Middle frontal gyrus (tissue), 1 donor: ENCODE measurements at regions not wholly inside any gene's neighbourhood (a gene's known extent, or its start where the extent isn't known, plus 50 kb on each side); places are given as distances from the start of the nearest gene placed in this dataset.
"Not testable (repeated sequence)": the region's sequence is repeated elsewhere in the genome, so short reads cannot be mapped to it uniquely, and the experiment has no call there.

Experiments
- DNase-seq: peaks from one replicate; pipeline ENCODE4 v3.0.0-alpha.2; 2015; ENCODE audit warnings: low spot score; ENCODE audit errors: extremely low spot score

DNA sequence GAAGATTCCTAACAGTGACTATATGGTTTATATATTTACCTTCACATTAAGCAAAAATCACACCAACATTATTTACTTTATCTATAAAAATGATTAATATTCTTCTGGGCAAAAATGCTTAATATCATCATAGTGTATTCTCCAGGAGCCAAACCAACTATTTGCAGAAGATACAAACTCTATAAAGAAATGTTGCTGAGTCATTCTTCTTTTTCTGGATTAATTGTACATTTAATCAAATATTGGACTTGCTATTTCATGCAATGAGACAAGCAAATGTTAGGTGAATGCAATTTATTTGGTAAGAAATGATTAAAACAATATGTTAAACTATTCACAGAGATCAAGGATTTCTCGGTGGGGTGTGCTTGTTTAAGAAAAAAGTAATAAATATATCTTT, 1075.8 kb downstream of the PCDH9 start:
- DNase-seq = no peak

DNA sequence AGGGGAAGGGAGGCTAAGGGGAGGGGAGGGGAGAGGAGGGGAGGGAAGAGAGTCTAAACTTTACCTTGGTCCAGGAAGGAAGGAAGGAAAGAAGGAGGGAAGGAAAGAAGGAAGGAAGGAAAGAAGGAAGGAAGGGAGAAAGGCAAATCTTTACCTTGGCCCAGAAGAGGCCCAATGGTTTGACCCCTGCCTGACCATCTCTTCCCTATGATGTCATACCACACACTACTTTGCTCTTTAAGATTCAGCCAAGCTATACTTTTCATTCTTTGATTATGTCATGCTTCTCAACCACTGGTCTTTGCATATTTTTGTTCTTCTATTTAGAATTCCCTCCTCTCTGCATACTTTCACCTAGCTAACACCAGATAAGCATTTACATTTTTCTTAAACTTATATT, 1077.5 kb downstream of the PCDH9 start:
- DNase-seq = no peak

DNA sequence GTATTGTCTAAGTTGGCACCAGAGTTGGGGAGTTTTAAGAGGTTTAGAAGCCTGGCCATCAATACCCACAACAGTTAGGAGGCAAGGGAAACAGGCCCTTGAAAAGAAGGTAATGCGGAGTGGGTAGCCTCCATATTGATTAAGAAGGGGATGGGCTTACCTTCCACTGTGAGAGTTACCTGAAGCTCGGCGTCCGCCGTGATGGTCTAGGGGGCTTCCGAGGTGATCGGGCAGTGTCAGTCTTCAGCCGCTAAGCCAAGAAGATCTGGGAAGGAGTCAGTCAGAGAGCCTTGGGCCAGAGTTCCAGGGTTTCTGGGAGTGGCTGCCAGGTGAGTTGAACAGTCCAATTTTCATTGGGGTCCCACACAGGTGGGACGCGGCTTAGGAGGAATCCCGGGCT, 1085.8 kb downstream of the PCDH9 start:
- DNase-seq = not testable (repeated sequence)

DNA sequence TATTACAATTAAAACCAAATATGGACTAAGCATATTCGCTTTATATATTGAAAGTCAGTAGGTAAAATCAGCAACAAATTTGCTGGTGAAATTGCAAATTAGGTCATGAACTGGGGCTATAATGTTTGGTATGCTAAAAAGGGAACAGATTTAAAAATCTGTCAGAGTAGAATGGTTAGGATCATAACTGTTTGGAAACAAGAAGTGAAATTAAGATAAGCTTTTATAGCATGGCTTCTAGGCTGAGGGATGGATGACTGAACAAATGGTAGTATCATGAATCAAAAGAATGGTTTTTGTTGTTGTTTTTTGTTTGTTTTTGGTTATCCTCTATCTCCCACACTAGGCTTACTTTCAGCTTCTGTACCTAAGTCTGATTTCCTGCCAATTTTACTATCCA, 1090.4 kb downstream of the PCDH9 start:
- DNase-seq = no peak

DNA sequence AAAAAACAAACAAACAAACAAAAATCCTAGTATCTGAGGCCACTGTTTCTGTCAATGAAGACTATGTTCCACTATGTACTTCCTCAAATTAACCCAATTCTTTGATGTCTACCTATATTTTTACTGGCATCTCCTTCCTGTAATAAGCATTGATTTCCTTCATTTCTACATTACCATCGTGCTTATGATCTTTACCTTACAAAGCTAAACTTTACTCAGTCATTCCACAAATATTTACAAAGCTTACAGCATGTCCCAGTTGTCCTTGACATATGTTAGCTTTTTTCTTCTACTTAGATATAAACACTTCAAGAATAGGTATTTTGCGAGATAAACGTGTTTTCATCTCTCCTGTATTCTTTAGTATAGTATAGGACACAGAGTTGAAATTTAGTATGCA, 1090.9 kb downstream of the PCDH9 start:
- no peak for DNase-seq

- DNase-seq = no peak
Observed at GRCh38 chr13:66138172-66138811, 1091.8 kb downstream of the PCDH9 start.

DNA sequence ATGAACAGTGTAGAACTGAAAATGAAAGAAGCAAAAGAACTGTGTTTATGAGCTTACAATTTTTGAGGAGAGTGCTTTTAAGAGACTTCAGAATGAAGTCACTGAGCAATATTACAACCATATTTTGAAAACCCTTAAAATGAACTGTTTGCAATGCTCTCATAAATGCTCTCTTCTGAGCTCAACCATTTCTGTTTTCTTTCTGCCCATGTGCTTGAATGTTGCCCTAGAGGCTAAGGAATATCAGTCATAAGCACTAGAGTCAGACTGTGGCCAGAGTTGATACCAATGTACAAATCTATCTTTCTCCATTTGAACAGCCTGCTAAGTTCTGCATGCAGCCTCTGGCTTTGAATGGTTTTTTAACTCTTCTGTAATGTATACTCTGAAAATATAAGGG, 1092.8 kb downstream of the PCDH9 start:
- no peak for DNase-seq

DNA sequence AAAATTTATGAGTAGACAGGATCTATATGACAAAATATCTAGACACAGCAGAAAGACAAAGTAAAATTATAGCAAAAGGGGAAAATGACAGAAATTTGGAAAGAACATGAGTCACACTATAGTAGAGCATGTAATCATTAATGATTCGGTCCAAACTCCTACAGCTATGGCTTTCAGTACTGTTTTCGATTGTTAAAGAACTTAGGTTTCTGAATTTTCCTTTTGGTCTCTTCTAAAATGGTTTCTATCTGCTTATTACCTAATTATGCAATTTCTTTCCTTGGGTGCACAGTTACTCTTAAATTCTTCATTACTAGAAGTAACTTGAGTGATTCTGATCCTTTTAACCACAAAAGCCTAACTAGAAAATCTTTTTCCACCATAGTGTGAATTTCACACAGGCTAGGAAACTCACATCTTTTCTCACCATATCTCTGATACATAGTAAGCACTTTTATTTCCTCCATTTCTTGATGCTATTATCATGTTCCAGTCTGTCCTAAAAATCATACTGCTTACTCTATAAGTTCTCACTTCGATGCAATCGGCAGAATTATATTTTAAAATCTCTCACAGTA, 1101.4 kb downstream of the PCDH9 start:
- no peak for DNase-seq

GRCh38 chr13:66128201-66128600, 1101.9 kb downstream of the PCDH9 start:
- no peak for DNase-seq

- DNase-seq = no peak
Observed at GRCh38 chr13:66117563-66117962, 1112.6 kb downstream of the PCDH9 start.

GRCh38 chr13:66113882-66114526, 1116.1 kb downstream of the PCDH9 start:
- no peak for DNase-seq

DNA sequence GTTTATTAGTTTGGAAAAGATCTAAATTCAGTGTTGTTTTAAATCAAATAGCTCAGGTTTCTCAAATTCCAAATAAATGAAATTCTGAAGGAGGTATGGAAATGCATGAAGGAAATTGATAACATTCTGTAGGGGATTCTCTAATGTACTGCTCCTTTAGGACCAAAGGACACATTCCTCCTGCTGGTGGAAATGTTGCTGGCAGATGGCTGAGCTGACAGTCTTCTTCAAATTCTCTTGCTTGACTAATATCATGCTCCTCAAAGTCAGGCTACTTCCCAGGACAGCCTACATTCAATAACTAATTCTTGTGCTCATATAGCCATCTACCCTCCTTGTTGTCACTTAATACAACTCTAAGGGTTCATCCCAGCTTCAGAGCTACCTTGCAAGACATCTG, 1118.5 kb downstream of the PCDH9 start:
- DNase-seq = no peak

DNA sequence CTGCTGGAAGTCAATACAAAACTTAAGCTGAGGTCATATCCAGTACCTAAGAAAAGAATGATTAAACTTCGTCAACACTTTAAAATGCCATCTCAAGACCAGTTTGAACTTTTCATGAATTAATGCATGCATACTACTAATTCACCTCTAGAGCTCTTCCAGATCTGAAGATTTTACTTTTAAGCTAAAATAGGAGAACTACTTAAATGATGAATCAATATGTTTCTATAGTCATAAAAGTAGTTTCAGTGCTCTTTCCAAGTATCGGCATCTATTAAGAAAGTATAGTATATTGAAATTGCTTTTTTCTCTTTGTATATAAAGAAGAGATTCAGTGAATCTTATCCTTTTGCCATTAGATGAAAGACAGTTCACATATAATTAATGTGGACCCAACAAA, 1123.9 kb downstream of the PCDH9 start:
- no peak for DNase-seq

GRCh38 chr13:66102864-66103263, 1127.3 kb downstream of the PCDH9 start:
- DNase-seq = no peak

DNA sequence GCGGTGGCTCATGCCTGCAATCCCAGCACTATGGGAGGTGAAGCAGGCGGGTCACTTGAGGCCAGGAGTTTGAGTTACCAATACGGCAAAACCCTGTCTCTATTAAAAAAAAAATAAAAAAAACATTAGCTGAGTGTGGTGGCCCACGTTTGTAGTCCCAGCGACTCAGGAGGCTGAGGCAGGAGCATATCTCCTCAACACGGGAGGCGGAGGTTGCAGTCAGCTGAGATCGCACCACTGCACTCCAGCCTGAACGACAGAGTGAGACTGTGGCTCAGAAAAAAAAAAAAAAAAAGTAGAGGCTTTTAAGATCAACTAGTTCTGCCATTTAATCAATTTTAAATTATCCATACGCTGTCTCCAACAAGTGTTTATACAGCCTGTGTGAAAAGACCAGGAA, 1130.3 kb downstream of the PCDH9 start:
- DNase-seq = no peak

- DNase-seq = no peak
Observed at GRCh38 chr13:66098931-66099628, 1131.1 kb downstream of the PCDH9 start.

DNA sequence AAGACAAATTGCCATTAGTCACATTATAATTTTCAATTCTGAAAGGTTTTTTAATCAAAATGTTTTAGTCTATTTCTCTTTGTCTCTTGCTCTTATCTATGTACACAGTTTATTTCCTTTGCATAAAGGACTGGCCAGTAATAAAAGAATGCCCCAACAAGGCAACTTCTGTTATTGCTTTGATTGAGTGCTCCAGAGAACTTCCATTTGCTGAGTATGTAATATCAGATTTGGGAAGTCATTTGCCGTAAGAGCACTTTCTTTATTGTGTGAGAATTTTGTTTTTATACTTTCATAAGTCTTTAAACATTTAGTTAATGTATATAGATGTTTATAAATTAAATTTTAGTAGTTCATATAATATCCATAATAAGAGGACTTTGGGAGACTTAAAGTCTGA, 1140.4 kb downstream of the PCDH9 start:
- no peak for DNase-seq

GRCh38 chr13:66087269-66087710, 1142.8 kb downstream of the PCDH9 start:
- no peak for DNase-seq

DNA sequence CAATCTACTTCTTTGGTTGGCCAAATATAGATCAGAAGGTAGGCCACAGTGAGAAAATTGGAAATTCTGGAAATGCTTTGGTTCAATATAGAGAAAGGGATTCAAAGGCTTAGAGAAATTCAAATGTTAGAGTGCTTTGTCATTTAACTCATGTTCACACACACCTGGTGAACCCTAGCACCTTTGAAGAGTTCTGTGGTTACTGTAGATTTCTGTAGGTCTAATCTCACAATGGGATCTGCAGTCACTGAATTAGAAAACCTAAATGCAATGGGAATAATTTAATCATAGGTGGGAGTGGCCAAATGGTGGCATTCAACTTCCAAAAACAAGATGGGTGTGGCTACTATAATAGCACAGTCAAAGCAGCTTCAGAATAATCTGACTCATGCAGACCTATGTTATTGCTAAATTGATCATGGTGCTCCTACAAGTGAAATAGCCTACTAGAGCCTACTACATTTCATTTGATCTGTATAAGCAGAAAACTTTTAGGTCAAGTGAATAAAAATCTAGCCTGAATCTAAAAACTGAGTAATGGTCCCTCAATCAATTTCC, 1152.9 kb downstream of the PCDH9 start:
- no peak for DNase-seq

DNA sequence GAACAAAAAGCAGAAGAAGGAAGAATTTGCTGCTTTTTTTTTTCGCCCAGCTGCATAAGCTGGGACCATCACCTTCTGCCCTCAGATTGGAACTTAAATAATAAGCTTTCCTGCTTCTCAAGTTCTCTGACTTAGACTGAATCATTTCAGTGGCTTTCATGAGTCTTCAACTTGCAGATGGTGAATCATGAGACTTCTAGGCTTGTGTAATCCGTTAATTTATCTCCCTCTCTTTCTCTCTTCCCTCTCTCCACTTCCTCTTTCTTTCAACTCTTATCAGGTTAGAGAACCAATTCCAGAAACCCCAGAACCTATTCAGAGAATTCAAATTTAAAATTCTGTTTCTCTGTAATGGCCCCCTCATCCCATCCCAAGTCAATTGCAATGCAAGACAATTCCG, 1153.7 kb downstream of the PCDH9 start:
- no peak for DNase-seq

DNA sequence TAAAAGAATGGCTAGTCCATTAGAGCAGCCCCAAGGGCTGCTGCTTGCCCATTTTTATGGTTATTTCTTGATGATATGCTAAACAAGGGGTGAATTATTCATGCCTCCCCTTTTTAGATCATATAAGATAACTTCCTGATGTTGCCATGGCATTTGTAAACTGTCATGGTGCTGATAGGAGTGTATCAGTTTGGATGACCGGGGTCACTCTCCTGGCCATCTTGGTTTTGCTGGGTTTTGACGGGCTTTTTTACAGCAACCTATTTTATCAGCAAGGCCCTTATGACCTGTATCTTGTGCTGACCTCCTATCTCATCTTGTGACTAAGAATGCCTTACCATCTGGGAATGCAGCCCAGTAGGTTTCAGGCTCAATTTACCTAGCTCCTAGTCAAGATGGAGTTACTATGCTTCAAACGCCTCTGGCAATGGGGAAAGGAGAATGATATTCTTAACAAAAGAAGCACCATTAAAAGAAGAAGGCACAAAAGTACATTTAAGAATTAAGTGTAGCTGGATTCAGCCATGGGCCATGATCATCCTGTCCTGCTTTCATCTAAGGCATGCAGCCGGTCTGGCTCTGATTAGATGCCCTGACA, 1156.0 kb downstream of the PCDH9 start:
- DNase-seq = no peak

DNA sequence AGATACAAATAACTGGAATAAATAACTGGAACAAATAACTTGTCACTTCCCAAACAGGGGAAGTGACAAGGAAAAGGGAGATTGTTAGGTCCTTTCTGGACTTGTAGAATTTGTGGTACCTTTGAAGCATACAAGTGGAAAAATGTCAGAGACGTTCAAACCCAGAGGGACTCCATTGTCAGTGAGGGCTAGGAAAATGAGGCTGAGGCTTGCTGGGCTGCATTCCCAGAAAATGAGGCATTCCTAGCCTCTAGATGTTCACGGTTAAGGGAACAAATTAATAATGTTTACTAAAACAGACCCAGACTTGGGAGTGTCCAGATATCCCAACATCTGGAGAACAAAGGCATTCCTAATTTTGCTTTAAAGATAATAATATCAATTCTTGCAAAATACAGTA, 1158.0 kb downstream of the PCDH9 start:
- not testable (repeated sequence) for DNase-seq
